CD14-positive monocyte (primary cell): ENCODE measurements at regions not wholly inside any gene's neighbourhood (a gene's known extent, or its start where the extent isn't known, plus 50 kb on each side); places are given as distances from the start of the nearest gene placed in this dataset.

Source experiments
- DNase-seq, 3 donors: peaks; one replicate each; pipeline ENCODE4 v3.0.0-alpha.2; 2011 to 2022
- H2AFZ ChIP-seq: 2 replicates; pipeline ENCODE4 v1.6.0; 2012; ENCODE audit warnings: mild to moderate bottlenecking, low read depth, low read length, inconsistent platforms; ENCODE audit not compliant: insufficient read depth, poor library complexity, severe bottlenecking
- H3K27ac ChIP-seq, 2 donors: 1 replicate in 1 of 2; 2 replicates in 1 of 2; pipeline ENCODE4 v1.5.1; 2012 to 2013; ENCODE audit warnings: low read length in 2 of 2, control low read depth in 1 of 2, inconsistent platforms in 1 of 2, low read depth in 1 of 2, mild to moderate bottlenecking in 1 of 2
- H3K27me3 ChIP-seq, 2 donors: one replicate each; pipeline versions ENCODE4 v1.6.0 to v1.6.1; 2011 to 2013; ENCODE audit warnings: low read length in 2 of 2; ENCODE audit not compliant: control insufficient read depth in 2 of 2, insufficient read depth in 2 of 2
- H3K36me3 ChIP-seq, 2 donors: replicated peaks in 1 of 2; 1 replicate in 1 of 2; 2 replicates in 1 of 2; pipeline versions ENCODE4 v1.5.1 to v1.6.1; 2012 to 2013; ENCODE audit warnings: low read length in 2 of 2, control low read depth in 1 of 2, inconsistent platforms in 1 of 2, mild to moderate bottlenecking in 1 of 2; ENCODE audit not compliant: insufficient read depth in 2 of 2, control insufficient read depth in 1 of 2
- H3K4me1 ChIP-seq, 2 donors: 1 replicate in 1 of 2; 2 replicates in 1 of 2; pipeline versions ENCODE4 v1.5.1 to v1.6.1; 2012 to 2013; ENCODE audit warnings: low read length in 2 of 2, control low read depth in 1 of 2, inconsistent platforms in 1 of 2, mild to moderate bottlenecking in 1 of 2, moderate library complexity in 1 of 2; ENCODE audit not compliant: insufficient read depth in 2 of 2, control insufficient read depth in 1 of 2
- H3K4me2 ChIP-seq: replicated peaks from 2 replicates; pipeline ENCODE3; 2012; ENCODE audit warnings: low read length, moderate library complexity, mild to moderate bottlenecking; ENCODE audit not compliant: poor library complexity, severe bottlenecking; ENCODE audit errors: extremely low read depth
- H3K4me3 ChIP-seq, 3 experiments: fragments of 200-600 bp in 1 of 3; sonication (generic) in 1 of 3; replicated peaks in 1 of 3; 1 replicate in 2 of 3; 2 replicates in 1 of 3; pipeline ENCODE4 v1.5.1; 2011 to 2013; ENCODE audit warnings: low read length in 3 of 3, mild to moderate bottlenecking in 3 of 3, control low read depth in 2 of 3, low read depth in 2 of 3, inconsistent platforms in 1 of 3, moderate library complexity in 1 of 3
- H3K79me2 ChIP-seq: 2 replicates; pipeline ENCODE4 v1.6.0; 2012; ENCODE audit warnings: mild to moderate bottlenecking, control low read depth, inconsistent platforms, low read length, moderate library complexity; ENCODE audit not compliant: insufficient read depth
- H3K9ac ChIP-seq: 2 replicates; pipeline ENCODE4 v1.6.0; 2017; ENCODE audit warnings: low read length, mild to moderate bottlenecking; ENCODE audit not compliant: insufficient read depth, poor library complexity, severe bottlenecking
- H3K9me3 ChIP-seq, 2 donors: replicated peaks in 1 of 2; 1 replicate in 1 of 2; 2 replicates in 1 of 2; pipeline versions ENCODE4 v1.5.1 to v1.6.1; 2012 to 2013; ENCODE audit warnings: low read length in 2 of 2, control low read depth in 1 of 2; ENCODE audit not compliant: control insufficient read depth in 1 of 2, insufficient read depth in 1 of 2
- H4K20me1 ChIP-seq: 2 replicates; pipeline ENCODE4 v1.6.0; 2012; ENCODE audit warnings: mild to moderate bottlenecking, low read length, control low read depth, moderate library complexity; ENCODE audit not compliant: insufficient read depth
- H3K27ac Mint-ChIP-seq, 7 donors: one replicate each; pipeline ENCODE4 v1.8.0; 2020; ENCODE audit warnings: mild to moderate bottlenecking in 7 of 7, mixed read lengths in 7 of 7, moderate library complexity in 6 of 7, inconsistent platforms in 2 of 7
- H3K27me3 Mint-ChIP-seq, 3 donors: one replicate each; pipeline ENCODE4 v1.8.0; 2021 to 2022; ENCODE audit warnings: low read depth in 3 of 3, mild to moderate bottlenecking in 3 of 3, mixed read lengths in 3 of 3, moderate library complexity in 3 of 3, inconsistent platforms in 1 of 3
- H3K36me3 Mint-ChIP-seq, 2 donors: one replicate each; pipeline ENCODE4 v1.8.0; 2020; ENCODE audit warnings: mixed read lengths in 2 of 2, inconsistent platforms in 1 of 2, mild to moderate bottlenecking in 1 of 2
- H3K4me1 Mint-ChIP-seq: one replicate; pipeline ENCODE4 v1.8.0; 2020; ENCODE audit warnings: mild to moderate bottlenecking, mixed read lengths
- H3K4me3 Mint-ChIP-seq, 2 donors: one replicate each; pipeline ENCODE4 v1.8.0; 2020; ENCODE audit warnings: mild to moderate bottlenecking in 2 of 2, mixed read lengths in 2 of 2, moderate library complexity in 1 of 2
- H3K9me3 Mint-ChIP-seq, 7 donors: one replicate each; pipeline ENCODE4 v1.8.0; 2020 to 2022; ENCODE audit warnings: mixed read lengths in 7 of 7, mild to moderate bottlenecking in 6 of 7, moderate library complexity in 6 of 7, inconsistent platforms in 2 of 7
- CTCF ChIP-seq: fragments of 200-600 bp; IDR thresholded peaks from one replicate; pipeline ENCODE4 v1.8.0; 2022; ENCODE audit warnings: antibody characterized with exemption, mild to moderate bottlenecking
- WGBS: methylation state at CpG from one replicate; pipeline ENCODE4 v1.1.5; 2013; ENCODE audit warnings: missing lambda C conversion rate; ENCODE audit not compliant: insufficient coverage; 5-methylcytosine and 5-hydroxymethylcytosine counted together
- intact Hi-C, 2 donors: fragments of 100-400 bp; cut with micrococcal nuclease; formaldehyde crosslinking; loops; one replicate each; pipeline versions ENCODE4 v1.15.0 to v1.15.1; 2023

GRCh38 chr10:125543796-125544195, 139.2 kb downstream of the TEX36 start:
- H3K36me3 Mint-ChIP-seq, result no peaks in the 10 kb centered on the region
- DNase-seq, result no peak
- H3K4me1 Mint-ChIP-seq, result no peaks in the 10 kb centered on the region
- intact Hi-C loops, result no loop called here
- no peaks in the 10 kb centered on the region for H3K4me1 ChIP-seq
- H3K27me3 Mint-ChIP-seq, result peaks cover 0 to 2% (median 1%) of the 10 kb centered on the region in 3 donors
- no peaks in the 10 kb centered on the region for H3K36me3 ChIP-seq
- no peak overlapping the region for H3K27ac Mint-ChIP-seq
- H3K27ac ChIP-seq, result no peak overlapping the region
- peaks cover 0 to 2% of the 10 kb centered on the region in 2 donors for H3K9me3 ChIP-seq
- no peak overlapping the region for H3K4me3 Mint-ChIP-seq
- H3K4me3 ChIP-seq, result no peak overlapping the region
- H3K4me2 ChIP-seq, result no peak overlapping the region
- no peak overlapping the region for H3K9ac ChIP-seq
- peaks cover 0 to 3% (median 0%) of the 10 kb centered on the region in 7 donors for H3K9me3 Mint-ChIP-seq
- no peaks in the 10 kb centered on the region for H4K20me1 ChIP-seq
- no peak overlapping the region for H2AFZ ChIP-seq
- TF ChIP-seq CTCF, result no peak
- 86% methylated on average over 10 of the region's 10 CpGs for WGBS
- no peaks in the 10 kb centered on the region for H3K79me2 ChIP-seq
- no peaks in the 10 kb centered on the region for H3K27me3 ChIP-seq

GRCh38 chr10:125538947-125539731, 143.8 kb downstream of the TEX36 start:
- H3K9ac ChIP-seq, result no peak overlapping the region
- no peaks in the 10 kb centered on the region for H3K36me3 Mint-ChIP-seq
- H3K4me1 Mint-ChIP-seq, result no peaks in the 10 kb centered on the region
- peaks cover 0 to 4% (median 2%) of the 10 kb centered on the region in 3 donors for H3K27me3 Mint-ChIP-seq
- 67% methylated on average over 10 of the region's 13 CpGs for WGBS
- H3K79me2 ChIP-seq, result no peaks in the 10 kb centered on the region
- H3K27ac ChIP-seq, result no peak overlapping the region
- H3K4me2 ChIP-seq, result no peak overlapping the region
- no peaks in the 10 kb centered on the region for H3K9me3 ChIP-seq
- H4K20me1 ChIP-seq, result no peaks in the 10 kb centered on the region
- H3K4me3 ChIP-seq, result no peak overlapping the region
- DNase-seq, result no peak
- no peak overlapping the region for H3K27ac Mint-ChIP-seq
- TF ChIP-seq CTCF, result no peak
- intact Hi-C loops, result no loop called here
- H3K4me1 ChIP-seq, result no peaks in the 10 kb centered on the region
- peaks cover 0 to 1% (median 0%) of the 10 kb centered on the region in 7 donors for H3K9me3 Mint-ChIP-seq
- no peaks in the 10 kb centered on the region for H3K36me3 ChIP-seq
- no peak overlapping the region for H3K4me3 Mint-ChIP-seq
- H3K27me3 ChIP-seq, result no peaks in the 10 kb centered on the region
- H2AFZ ChIP-seq, result no peak overlapping the region
